WTC11 (cell line): ENCODE measurements at regions not wholly inside any gene's neighbourhood (a gene's known extent, or its start where the extent isn't known, plus 50 kb on each side); places are given as distances from the start of the nearest gene placed in this dataset.

Experiments
- ATAC-seq: fragments of 200-7000 bp; cut with Tn5 transposase; 2 replicates; pipeline ENCODE4 v1.10.0; 2021; ENCODE audit warnings: mild to moderate bottlenecking, moderate library complexity
- CTCF ChIA-PET: fragments of 300-600 bp; sonication (Branson Sonifier 250); formaldehyde crosslinking; loops from one replicate; lab custom pipeline; 2021; ENCODE audit warnings: antibody characterized with exemption; lab: Charles Lee
- POLR2A ChIA-PET: fragments of 350-600 bp; sonication (Branson Sonifier 250); formaldehyde crosslinking; loops from one replicate; lab custom pipeline; 2021; ENCODE audit warnings: antibody characterized with exemption; lab: Charles Lee
- DNase-seq: peaks from one replicate; pipeline ENCODE4 v3.0.0; 2021; ENCODE audit warnings: low spot score
- H3K27ac Mint-ChIP-seq: 2 replicates; pipeline ENCODE4 v1.8.0; 2021; ENCODE audit warnings: mixed read lengths
- H3K27me3 Mint-ChIP-seq: 2 replicates; pipeline ENCODE4 v1.8.0; 2021; ENCODE audit warnings: low read depth, mild to moderate bottlenecking, moderate library complexity, mixed read lengths
- H3K36me3 Mint-ChIP-seq: 2 replicates; pipeline ENCODE4 v1.8.0; 2021; ENCODE audit warnings: mixed read lengths
- H3K4me1 Mint-ChIP-seq: 2 replicates; pipeline ENCODE4 v1.8.0; 2022; ENCODE audit warnings: mixed read lengths
- H3K4me3 Mint-ChIP-seq: 2 replicates; pipeline ENCODE4 v1.8.0; 2021; ENCODE audit warnings: mild to moderate bottlenecking, moderate library complexity, mixed read lengths
- H3K9me3 Mint-ChIP-seq: 2 replicates; pipeline ENCODE4 v1.8.0; 2021; ENCODE audit warnings: mixed read lengths
- AFF4 ChIP-seq: sonication (generic); formaldehyde crosslinking; IDR thresholded peaks from 2 replicates; pipeline ENCODE4 v1.8.1; 2023; ENCODE audit warnings: mild to moderate bottlenecking, missing genetic modification reagents, borderline replicate concordance
- ATF3 ChIP-seq: sonication (generic); formaldehyde crosslinking; conservative IDR thresholded peaks from 2 replicates; pipeline ENCODE4 v1.8.1; 2022; ENCODE audit warnings: mild to moderate bottlenecking, missing genetic modification reagents
- CBFB ChIP-seq: sonication (generic); formaldehyde crosslinking; IDR thresholded peaks from 2 replicates; pipeline ENCODE4 v1.8.1; 2022; ENCODE audit warnings: mild to moderate bottlenecking, low read depth, missing genetic modification reagents
- CREB1 ChIP-seq: sonication (generic); formaldehyde crosslinking; IDR thresholded peaks from 2 replicates; pipeline ENCODE4 v1.8.0; 2023; ENCODE audit warnings: mild to moderate bottlenecking, missing genetic modification reagents
- EMX1 ChIP-seq: fragments of 250-450 bp; sonication (Bioruptor Pico); IDR thresholded peaks from 2 replicates; pipeline ENCODE4 v1.8.0; 2021; ENCODE audit warnings: mild to moderate bottlenecking
- GRHL2 ChIP-seq: fragments of 250-450 bp; sonication (Bioruptor Pico); IDR thresholded peaks from 2 replicates; pipeline ENCODE4 v1.8.0; 2022; ENCODE audit warnings: mild to moderate bottlenecking, moderate library complexity; ENCODE audit not compliant: insufficient replicate concordance, severe bottlenecking
- IRF2 ChIP-seq: sonication (generic); formaldehyde crosslinking; IDR thresholded peaks from 2 replicates; pipeline ENCODE4 v1.8.0; 2022; ENCODE audit warnings: low read depth, missing genetic modification reagents, borderline replicate concordance
- JUN ChIP-seq: sonication (generic); formaldehyde crosslinking; IDR thresholded peaks from 2 replicates; pipeline ENCODE4 v1.8.0; 2023; ENCODE audit warnings: mild to moderate bottlenecking, missing genetic modification reagents
- MYBL2 ChIP-seq: sonication (generic); formaldehyde crosslinking; IDR thresholded peaks from 2 replicates; pipeline ENCODE4 v1.8.1; 2023; ENCODE audit warnings: mild to moderate bottlenecking, moderate library complexity, missing genetic modification reagents
- NFYB ChIP-seq: sonication (generic); formaldehyde crosslinking; conservative IDR thresholded peaks from 2 replicates; pipeline ENCODE4 v1.8.0; 2022; ENCODE audit warnings: low read depth, missing genetic modification reagents
- NR1H2 ChIP-seq: sonication (generic); formaldehyde crosslinking; IDR thresholded peaks from 2 replicates; pipeline ENCODE4 v1.9.0; 2021; ENCODE audit warnings: mild to moderate bottlenecking, moderate library complexity, missing genetic modification reagents
- NR2C2 ChIP-seq: sonication (generic); formaldehyde crosslinking; IDR thresholded peaks from 2 replicates; pipeline ENCODE4 v1.8.0; 2022; ENCODE audit warnings: mild to moderate bottlenecking, missing genetic modification reagents
- PREB ChIP-seq: sonication (generic); formaldehyde crosslinking; IDR thresholded peaks from 2 replicates; pipeline ENCODE4 v1.8.1; 2022; ENCODE audit warnings: mild to moderate bottlenecking, missing genetic modification reagents, moderate library complexity, borderline replicate concordance
- RELA ChIP-seq: sonication (generic); formaldehyde crosslinking; IDR thresholded peaks from 2 replicates; pipeline ENCODE4 v1.8.1; 2022; ENCODE audit warnings: missing genetic modification reagents, mild to moderate bottlenecking, borderline replicate concordance
- SMAD4 ChIP-seq: sonication (generic); formaldehyde crosslinking; IDR thresholded peaks from 2 replicates; pipeline ENCODE4 v1.8.0; 2022; ENCODE audit warnings: mild to moderate bottlenecking, missing genetic modification reagents
- SOX15 ChIP-seq: fragments of 250-450 bp; sonication (Bioruptor Pico); IDR thresholded peaks from 2 replicates; pipeline ENCODE4 v1.9.0; 2021; ENCODE audit warnings: mild to moderate bottlenecking
- TEAD1 ChIP-seq: sonication (generic); formaldehyde crosslinking; IDR thresholded peaks from 2 replicates; pipeline ENCODE4 v1.8.0; 2022; ENCODE audit warnings: mild to moderate bottlenecking, missing genetic modification reagents
- ZNF121 ChIP-seq: sonication (generic); formaldehyde crosslinking; IDR thresholded peaks from 2 replicates; pipeline ENCODE4 v1.8.0; 2023; ENCODE audit warnings: missing genetic modification reagents
- ZNF138 ChIP-seq: sonication (generic); formaldehyde crosslinking; conservative IDR thresholded peaks from 2 replicates; pipeline ENCODE4 v1.8.1; 2022; ENCODE audit warnings: mild to moderate bottlenecking, moderate library complexity, missing genetic modification reagents
- ZNF317 ChIP-seq: sonication (generic); formaldehyde crosslinking; IDR thresholded peaks from 2 replicates; pipeline ENCODE4 v1.8.1; 2023; ENCODE audit warnings: low read depth, mild to moderate bottlenecking, moderate library complexity, missing genetic modification reagents, borderline replicate concordance
- ZNF396 ChIP-seq: fragments of 250-450 bp; sonication (Bioruptor Pico); IDR thresholded peaks from 2 replicates; pipeline ENCODE4 v1.8.0; 2021; ENCODE audit warnings: mild to moderate bottlenecking, moderate library complexity, borderline replicate concordance
- ZNF416 ChIP-seq: fragments of 250-450 bp; sonication (Bioruptor Pico); IDR thresholded peaks from 2 replicates; pipeline ENCODE4 v1.9.0; 2021; ENCODE audit warnings: mild to moderate bottlenecking, inconsistent platforms
- TF ChIP-seq, protein P1 (sequence below): sonication (generic); formaldehyde crosslinking; IDR thresholded peaks from 2 replicates; pipeline ENCODE4 v1.8.1; 2022; ENCODE audit warnings: mild to moderate bottlenecking, moderate library complexity, missing genetic modification reagents
- TF ChIP-seq, protein P2 (sequence below): fragments of 250-450 bp; sonication (Bioruptor Pico); IDR thresholded peaks from 2 replicates; pipeline ENCODE4 v1.8.0; 2021; ENCODE audit warnings: mild to moderate bottlenecking
- TF ChIP-seq, protein P3 (sequence below): sonication (generic); formaldehyde crosslinking; IDR thresholded peaks from 2 replicates; pipeline ENCODE4 v1.8.0; 2023; ENCODE audit warnings: missing genetic modification reagents

DNA sequence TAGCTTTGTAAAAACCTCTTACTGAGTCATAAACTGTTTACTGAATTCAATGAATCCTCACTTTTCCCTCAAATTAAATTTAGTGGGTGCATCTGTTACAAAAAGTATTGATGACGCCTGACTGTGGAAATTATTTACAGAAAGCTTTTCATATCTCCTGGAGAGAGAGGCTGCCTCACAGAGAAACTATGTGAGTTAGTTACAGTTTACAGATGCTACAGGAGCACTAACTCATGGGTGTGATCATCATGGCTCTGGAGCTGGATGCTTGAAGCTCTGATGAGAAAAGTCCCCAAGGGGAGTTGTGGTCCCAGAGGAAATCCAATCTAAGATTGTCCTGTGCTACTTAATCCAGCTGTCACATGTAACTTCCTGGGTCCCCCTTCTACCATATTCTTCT, 590.8 kb downstream of the LMO7 start:
- CTCF ChIA-PET: interaction anchor here (1.4 kb wide), 1 partner anchor 351 kb away, joined by 4 read pairs; no protein-coding TSS in a partner anchor
- H3K4me1 Mint-ChIP-seq: no peaks in the 10 kb centered on the region

GRCh38 chr13:76225815-76226489, 589.8 kb downstream of the LMO7 start:
- Mint-ChIP-seq H3K9me3 (no peaks in the 10 kb centered on the region), H3K4me1 (no peaks in the 10 kb centered on the region), H3K36me3 (no peaks in the 10 kb centered on the region), H3K4me3 (no peak overlapping the region), H3K27me3 (no peaks in the 10 kb centered on the region), H3K27ac (no peak overlapping the region)
- ChIA-PET POLR2A (no interaction called here), CTCF (interaction anchor here (1.4 kb wide), 1 partner anchor 350 kb away, joined by 4 read pairs; no protein-coding TSS in a partner anchor)
- DNase-seq (no peak), ATAC-seq (peak; percentile 55)
- TF ChIP-seq NFYB (CRISPR knock-in tag) (no peak), CBFB (CRISPR knock-in tag) (no peak)
- TF ChIP-seq, all 79 proteins: peak for 0

More for the DNA sequence above, 590.8 kb downstream of the LMO7 start:
- DNase-seq (no peak), ATAC-seq (no peak)
- H3K36me3 Mint-ChIP-seq: no peaks in the 10 kb centered on the region
- TF ChIP-seq TEAD1 (no peak), EMX1 (CRISPR knock-in tag) (no peak), ZNF396 (CRISPR knock-in tag) (no peak), GRHL2 (CRISPR knock-in tag) (no peak), ATF3 (CRISPR knock-in tag) (no peak), AFF4 (CRISPR knock-in tag) (no peak), PREB (CRISPR knock-in tag) (no peak), ZNF138 (no peak), NR2C2 (no peak), SOX15 (no peak), CREB1 (CRISPR knock-in tag) (no peak), RELA (CRISPR knock-in tag) (no peak)
- POLR2A ChIA-PET: interaction anchor here (0.7 kb wide), 1 partner anchor 66 kb away, joined by 3 read pairs; no protein-coding TSS in a partner anchor
- H3K27ac Mint-ChIP-seq: no peak overlapping the region
- no peaks in the 10 kb centered on the region for H3K9me3 Mint-ChIP-seq
- no peaks in the 10 kb centered on the region for H3K27me3 Mint-ChIP-seq
- H3K4me3 Mint-ChIP-seq: no peak overlapping the region

DNA sequence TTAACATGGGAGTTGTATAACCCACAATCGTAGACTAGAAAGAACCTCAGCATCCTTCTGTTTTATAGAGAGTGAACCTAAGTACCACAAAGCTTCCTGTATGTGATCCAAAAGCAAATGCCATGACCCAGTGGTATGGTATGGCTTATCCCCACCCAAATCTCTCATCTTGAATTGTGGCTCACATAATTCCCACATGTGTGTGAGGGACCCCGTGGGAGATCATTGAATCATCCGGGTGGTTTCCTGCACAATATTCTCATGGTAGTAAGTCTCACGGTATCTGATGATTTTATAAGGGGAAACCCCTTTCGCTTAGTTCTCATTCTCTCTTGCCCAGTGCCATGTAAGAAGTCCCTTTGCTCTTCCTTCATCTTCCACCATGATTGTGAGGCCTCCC, 587.9 kb downstream of the LMO7 start:
- DNase-seq: no peak
- no peaks in the 10 kb centered on the region for H3K9me3 Mint-ChIP-seq
- no peak overlapping the region for H3K27ac Mint-ChIP-seq
- no peaks in the 10 kb centered on the region for H3K36me3 Mint-ChIP-seq
- H3K4me3 Mint-ChIP-seq: no peak overlapping the region
- H3K27me3 Mint-ChIP-seq: no peaks in the 10 kb centered on the region
- POLR2A ChIA-PET: no interaction called here
- H3K4me1 Mint-ChIP-seq: no peaks in the 10 kb centered on the region
- CTCF ChIA-PET: interaction anchor here (1.5 kb wide), 1 partner anchor 185 kb away, joined by 3 read pairs; no protein-coding TSS in a partner anchor
- no peak for ATAC-seq
- no peak for TF ChIP-seq SMAD4 (CRISPR knock-in tag)
- TF ChIP-seq NR1H2 (CRISPR knock-in tag): no peak
- no peak for TF ChIP-seq IRF2
- no peak for TF ChIP-seq JUN (CRISPR knock-in tag)
- TF ChIP-seq ZNF416 (CRISPR knock-in tag): no peak
- TF ChIP-seq, protein P1, sequence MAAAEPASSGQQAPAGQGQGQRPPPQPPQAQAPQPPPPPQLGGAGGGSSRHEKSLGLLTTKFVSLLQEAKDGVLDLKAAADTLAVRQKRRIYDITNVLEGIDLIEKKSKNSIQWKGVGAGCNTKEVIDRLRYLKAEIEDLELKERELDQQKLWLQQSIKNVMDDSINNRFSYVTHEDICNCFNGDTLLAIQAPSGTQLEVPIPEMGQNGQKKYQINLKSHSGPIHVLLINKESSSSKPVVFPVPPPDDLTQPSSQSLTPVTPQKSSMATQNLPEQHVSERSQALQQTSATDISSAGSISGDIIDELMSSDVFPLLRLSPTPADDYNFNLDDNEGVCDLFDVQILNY (CRISPR knock-in tag): no peak
- TF ChIP-seq CBFB (CRISPR knock-in tag): no peak
- TF ChIP-seq, protein P2, sequence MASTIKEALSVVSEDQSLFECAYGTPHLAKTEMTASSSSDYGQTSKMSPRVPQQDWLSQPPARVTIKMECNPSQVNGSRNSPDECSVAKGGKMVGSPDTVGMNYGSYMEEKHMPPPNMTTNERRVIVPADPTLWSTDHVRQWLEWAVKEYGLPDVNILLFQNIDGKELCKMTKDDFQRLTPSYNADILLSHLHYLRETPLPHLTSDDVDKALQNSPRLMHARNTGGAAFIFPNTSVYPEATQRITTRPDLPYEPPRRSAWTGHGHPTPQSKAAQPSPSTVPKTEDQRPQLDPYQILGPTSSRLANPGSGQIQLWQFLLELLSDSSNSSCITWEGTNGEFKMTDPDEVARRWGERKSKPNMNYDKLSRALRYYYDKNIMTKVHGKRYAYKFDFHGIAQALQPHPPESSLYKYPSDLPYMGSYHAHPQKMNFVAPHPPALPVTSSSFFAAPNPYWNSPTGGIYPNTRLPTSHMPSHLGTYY (CRISPR knock-in tag): no peak
- TF ChIP-seq, protein P3, sequence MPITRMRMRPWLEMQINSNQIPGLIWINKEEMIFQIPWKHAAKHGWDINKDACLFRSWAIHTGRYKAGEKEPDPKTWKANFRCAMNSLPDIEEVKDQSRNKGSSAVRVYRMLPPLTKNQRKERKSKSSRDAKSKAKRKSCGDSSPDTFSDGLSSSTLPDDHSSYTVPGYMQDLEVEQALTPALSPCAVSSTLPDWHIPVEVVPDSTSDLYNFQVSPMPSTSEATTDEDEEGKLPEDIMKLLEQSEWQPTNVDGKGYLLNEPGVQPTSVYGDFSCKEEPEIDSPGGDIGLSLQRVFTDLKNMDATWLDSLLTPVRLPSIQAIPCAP (CRISPR knock-in tag): no peak
- TF ChIP-seq ZNF317 (CRISPR knock-in tag): no peak
- no peak for TF ChIP-seq ZNF121 (CRISPR knock-in tag)
- TF ChIP-seq MYBL2: no peak
- TF ChIP-seq ZNF138: no peak
